ENCODE measurements at regions not wholly inside any gene's neighbourhood (a gene's known extent, or its start where the extent isn't known, plus 50 kb on each side); places are given as distances from the start of the nearest gene placed in this dataset.

DNA sequence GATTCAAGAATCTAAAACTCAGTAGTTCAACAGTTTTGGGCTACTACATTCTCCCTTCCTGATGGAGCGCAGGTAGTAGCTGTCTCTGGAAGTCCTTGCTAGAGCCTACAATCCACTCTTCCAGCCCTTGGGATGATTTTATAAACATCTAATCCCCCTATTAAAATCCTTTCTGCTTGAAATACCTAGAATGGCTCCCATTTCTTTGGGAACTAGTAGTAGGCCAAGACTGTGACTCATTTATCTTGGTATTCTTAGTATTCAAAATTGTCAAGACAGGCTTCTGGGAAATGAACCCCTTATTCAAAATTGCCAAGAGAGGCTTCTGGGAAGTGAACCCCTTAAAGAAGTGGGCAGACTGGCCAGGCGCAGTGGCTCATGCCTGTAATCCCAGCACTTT lies 142.5 kb upstream of the FGGY start:
- Histone ChIP-seq H3K27ac (ENCODE audit: low read length) (no peak overlapping the region), H4K20me1 (ENCODE audit: insufficient read depth) (no peaks in the 10 kb centered on the region), H3K9me2 (ENCODE audit: insufficient read depth, low read length) (no peaks in the 10 kb centered on the region), H3K79me2 (replicated peaks; ENCODE audit: insufficient read depth, low read length) (no peaks in the 10 kb centered on the region), H3K27me3 (ENCODE audit: insufficient read depth, low read depth, low read length) (no peaks in the 10 kb centered on the region), H3K9ac (ENCODE audit: low read length) (no peak overlapping the region), H3F3A (ENCODE audit: insufficient read depth, low read length, poor library complexity, severe bottlenecking) (no peaks in the 10 kb centered on the region), H3K4me3 (ENCODE audit: low read length) (no peak overlapping the region), H3K4me2 (ENCODE audit: low read length) (no peak overlapping the region), H2AFZ (ENCODE audit: low read depth, low read length) (no peak overlapping the region), H3K36me3 (ENCODE audit: insufficient read depth, low read length) (no peaks in the 10 kb centered on the region), H3K9me3 (ENCODE audit: low read length) (no peaks in the 10 kb centered on the region)
- TF ChIP-seq RAD21 (conservative IDR thresholded peaks at IDR 0.05): no peak
- no peak for TF ChIP-seq MXI1 (conservative IDR thresholded peaks at IDR 0.05; ENCODE audit: poor library complexity, severe bottlenecking)
- TF ChIP-seq, protein P1, sequence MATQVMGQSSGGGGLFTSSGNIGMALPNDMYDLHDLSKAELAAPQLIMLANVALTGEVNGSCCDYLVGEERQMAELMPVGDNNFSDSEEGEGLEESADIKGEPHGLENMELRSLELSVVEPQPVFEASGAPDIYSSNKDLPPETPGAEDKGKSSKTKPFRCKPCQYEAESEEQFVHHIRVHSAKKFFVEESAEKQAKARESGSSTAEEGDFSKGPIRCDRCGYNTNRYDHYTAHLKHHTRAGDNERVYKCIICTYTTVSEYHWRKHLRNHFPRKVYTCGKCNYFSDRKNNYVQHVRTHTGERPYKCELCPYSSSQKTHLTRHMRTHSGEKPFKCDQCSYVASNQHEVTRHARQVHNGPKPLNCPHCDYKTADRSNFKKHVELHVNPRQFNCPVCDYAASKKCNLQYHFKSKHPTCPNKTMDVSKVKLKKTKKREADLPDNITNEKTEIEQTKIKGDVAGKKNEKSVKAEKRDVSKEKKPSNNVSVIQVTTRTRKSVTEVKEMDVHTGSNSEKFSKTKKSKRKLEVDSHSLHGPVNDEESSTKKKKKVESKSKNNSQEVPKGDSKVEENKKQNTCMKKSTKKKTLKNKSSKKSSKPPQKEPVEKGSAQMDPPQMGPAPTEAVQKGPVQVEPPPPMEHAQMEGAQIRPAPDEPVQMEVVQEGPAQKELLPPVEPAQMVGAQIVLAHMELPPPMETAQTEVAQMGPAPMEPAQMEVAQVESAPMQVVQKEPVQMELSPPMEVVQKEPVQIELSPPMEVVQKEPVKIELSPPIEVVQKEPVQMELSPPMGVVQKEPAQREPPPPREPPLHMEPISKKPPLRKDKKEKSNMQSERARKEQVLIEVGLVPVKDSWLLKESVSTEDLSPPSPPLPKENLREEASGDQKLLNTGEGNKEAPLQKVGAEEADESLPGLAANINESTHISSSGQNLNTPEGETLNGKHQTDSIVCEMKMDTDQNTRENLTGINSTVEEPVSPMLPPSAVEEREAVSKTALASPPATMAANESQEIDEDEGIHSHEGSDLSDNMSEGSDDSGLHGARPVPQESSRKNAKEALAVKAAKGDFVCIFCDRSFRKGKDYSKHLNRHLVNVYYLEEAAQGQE (IDR thresholded peaks at IDR 0.05; ENCODE audit: borderline replicate concordance): no peak

DNA sequence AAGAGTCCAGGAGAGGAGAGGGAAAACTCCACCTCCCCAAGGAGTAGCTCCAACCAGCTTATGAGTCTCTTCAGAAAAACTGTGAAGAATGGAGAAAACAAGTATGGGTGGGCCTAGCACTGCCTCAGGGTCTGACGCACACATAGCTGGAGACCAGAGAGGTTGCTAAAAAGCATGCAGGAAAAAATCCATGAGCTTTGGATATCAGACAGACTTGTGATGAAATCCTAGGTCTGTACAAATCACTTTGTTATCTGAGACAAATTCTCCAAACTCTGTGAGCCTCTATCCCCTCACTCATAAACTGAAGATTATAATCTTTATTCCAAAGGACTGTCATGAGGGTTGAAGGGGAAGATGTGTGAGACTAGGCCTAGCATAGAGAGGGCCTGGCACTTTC lies 141.5 kb upstream of the FGGY start:
- no peaks in the 10 kb centered on the region for H3K36me3 ChIP-seq (ENCODE audit: insufficient read depth, low read length)
- no peak overlapping the region for H3K27ac ChIP-seq (ENCODE audit: low read length)
- H3K9me3 ChIP-seq (ENCODE audit: low read length): no peaks in the 10 kb centered on the region
- no peak overlapping the region for H3K4me3 ChIP-seq (ENCODE audit: low read length)
- H2AFZ ChIP-seq (ENCODE audit: low read depth, low read length): no peak overlapping the region
- TF ChIP-seq, protein P2, sequence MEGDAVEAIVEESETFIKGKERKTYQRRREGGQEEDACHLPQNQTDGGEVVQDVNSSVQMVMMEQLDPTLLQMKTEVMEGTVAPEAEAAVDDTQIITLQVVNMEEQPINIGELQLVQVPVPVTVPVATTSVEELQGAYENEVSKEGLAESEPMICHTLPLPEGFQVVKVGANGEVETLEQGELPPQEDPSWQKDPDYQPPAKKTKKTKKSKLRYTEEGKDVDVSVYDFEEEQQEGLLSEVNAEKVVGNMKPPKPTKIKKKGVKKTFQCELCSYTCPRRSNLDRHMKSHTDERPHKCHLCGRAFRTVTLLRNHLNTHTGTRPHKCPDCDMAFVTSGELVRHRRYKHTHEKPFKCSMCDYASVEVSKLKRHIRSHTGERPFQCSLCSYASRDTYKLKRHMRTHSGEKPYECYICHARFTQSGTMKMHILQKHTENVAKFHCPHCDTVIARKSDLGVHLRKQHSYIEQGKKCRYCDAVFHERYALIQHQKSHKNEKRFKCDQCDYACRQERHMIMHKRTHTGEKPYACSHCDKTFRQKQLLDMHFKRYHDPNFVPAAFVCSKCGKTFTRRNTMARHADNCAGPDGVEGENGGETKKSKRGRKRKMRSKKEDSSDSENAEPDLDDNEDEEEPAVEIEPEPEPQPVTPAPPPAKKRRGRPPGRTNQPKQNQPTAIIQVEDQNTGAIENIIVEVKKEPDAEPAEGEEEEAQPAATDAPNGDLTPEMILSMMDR (IDR thresholded peaks at IDR 0.05; ENCODE audit: poor library complexity, severe bottlenecking): no peak
- TF ChIP-seq TAF1 (IDR thresholded peaks at IDR 0.05; ENCODE audit: low read depth) (no peak), SMC3 (conservative IDR thresholded peaks at IDR 0.05; ENCODE audit: poor library complexity) (no peak), MXI1 (conservative IDR thresholded peaks at IDR 0.05; ENCODE audit: poor library complexity, severe bottlenecking) (no peak), RAD21 (conservative IDR thresholded peaks at IDR 0.05) (no peak), POLR2AphosphoS5 (IDR thresholded peaks at IDR 0.05) (no peak), EP300 (conservative IDR thresholded peaks at IDR 0.05; ENCODE audit: poor library complexity, severe bottlenecking) (no peak), EZH2 (IDR thresholded peaks at IDR 0.05; ENCODE audit: borderline replicate concordance, insufficient read depth, low read length, poor library complexity, severe bottlenecking) (no peak)
- TF ChIP-seq, protein P1 (IDR thresholded peaks at IDR 0.05; ENCODE audit: borderline replicate concordance): no peak
- no peaks in the 10 kb centered on the region for H3K79me2 ChIP-seq (replicated peaks; ENCODE audit: insufficient read depth, low read length)
- H3K27me3 ChIP-seq (ENCODE audit: insufficient read depth, low read depth, low read length): no peaks in the 10 kb centered on the region
- H4K20me1 ChIP-seq (ENCODE audit: insufficient read depth): no peaks in the 10 kb centered on the region
- no peaks in the 10 kb centered on the region for H3F3A ChIP-seq (ENCODE audit: insufficient read depth, low read length, poor library complexity, severe bottlenecking)
- H3K9me2 ChIP-seq (ENCODE audit: insufficient read depth, low read length): no peaks in the 10 kb centered on the region
- H3K4me2 ChIP-seq (ENCODE audit: low read length): no peak overlapping the region
- no peak overlapping the region for H3K9ac ChIP-seq (ENCODE audit: low read length)
